RWPE2 (cell line): ENCODE measurements at regions not wholly inside any gene's neighbourhood (a gene's known extent, or its start where the extent isn't known, plus 50 kb on each side); places are given as distances from the start of the nearest gene placed in this dataset.

Experiments used
- ATAC-seq: fragments of 200-7000 bp; cut with Tn5 transposase; 3 replicates; pipeline ENCODE4 v1.9.1; 2021; ENCODE audit warnings: low read depth
- DNase-seq: peaks from one replicate; pipeline ENCODE4 v3.0.0-alpha.2; 2020; ENCODE audit warnings: low spot score
- H3K27ac ChIP-seq: fragments of 450-650 bp; 2 replicates; pipeline ENCODE4 v1.5.1; 2017; ENCODE audit warnings: mild to moderate bottlenecking; ENCODE audit not compliant: poor library complexity, severe bottlenecking
- H3K27me3 ChIP-seq: fragments of 250-450 bp; sonication (Bioruptor Pico); 2 replicates; pipeline ENCODE4 v1.5.1; 2021; ENCODE audit warnings: mild to moderate bottlenecking, moderate library complexity; ENCODE audit not compliant: insufficient read depth, poor library complexity, severe bottlenecking
- H3K36me3 ChIP-seq: fragments of 250-450 bp; sonication (Bioruptor Pico); 2 replicates; pipeline ENCODE4 v1.5.1; 2020; ENCODE audit warnings: low read depth, mild to moderate bottlenecking, moderate library complexity
- H3K4me1 ChIP-seq: fragments of 250-450 bp; sonication (Bioruptor Pico); 2 replicates; pipeline ENCODE4 v1.5.1; 2021; ENCODE audit warnings: mild to moderate bottlenecking, moderate library complexity; ENCODE audit not compliant: insufficient read depth, poor library complexity, severe bottlenecking
- H3K4me3 ChIP-seq: fragments of 250-450 bp; sonication (Bioruptor Pico); 2 replicates; pipeline ENCODE4 v1.5.1; 2021; ENCODE audit warnings: mild to moderate bottlenecking, moderate library complexity; ENCODE audit not compliant: severe bottlenecking
- H3K9me3 ChIP-seq: fragments of 250-450 bp; sonication (Bioruptor Pico); 2 replicates; pipeline ENCODE4 v1.5.1; 2021; ENCODE audit warnings: mild to moderate bottlenecking, moderate library complexity; ENCODE audit not compliant: severe bottlenecking
- CTCF ChIP-seq: fragments of 450-650 bp; IDR thresholded peaks from one replicate; pipeline ENCODE4 v1.5.1; 2017; ENCODE audit warnings: mild to moderate bottlenecking, moderate library complexity; ENCODE audit not compliant: poor library complexity, severe bottlenecking

GRCh38 chr4:110950731-110951130 is 327.9 kb upstream of the PITX2 start:
- ATAC-seq, result no peak
- Histone ChIP-seq H3K27me3 (peaks cover 2% of the 10 kb centered on the region), H3K9me3 (no peaks in the 10 kb centered on the region), H3K27ac (no peak overlapping the region), H3K4me3 (no peak overlapping the region), H3K4me1 (no peaks in the 10 kb centered on the region), H3K36me3 (no peaks in the 10 kb centered on the region)
- no peak for TF ChIP-seq CTCF
- no peak for DNase-seq

- Histone ChIP-seq H3K27ac (no peak overlapping the region), H3K4me3 (no peak overlapping the region), H3K36me3 (no peaks in the 10 kb centered on the region), H3K4me1 (no peaks in the 10 kb centered on the region), H3K9me3 (no peaks in the 10 kb centered on the region), H3K27me3 (peaks cover 2% of the 10 kb centered on the region)
- no peak for TF ChIP-seq CTCF
- DNase-seq (no peak), ATAC-seq (no peak)
Measured at GRCh38 chr4:110953191-110953590, 330.3 kb upstream of the PITX2 start.

GRCh38 chr4:110953898-110954297 is 331.0 kb upstream of the PITX2 start:
- Histone ChIP-seq H3K9me3 (no peaks in the 10 kb centered on the region), H3K27me3 (peaks cover 2% of the 10 kb centered on the region), H3K4me1 (no peaks in the 10 kb centered on the region), H3K27ac (no peak overlapping the region), H3K4me3 (no peak overlapping the region), H3K36me3 (no peaks in the 10 kb centered on the region)
- no peak for TF ChIP-seq CTCF
- DNase-seq, result no peak
- ATAC-seq, result no peak

GRCh38 chr4:110955748-110956147 is 332.9 kb upstream of the PITX2 start:
- H3K4me1 ChIP-seq, result no peaks in the 10 kb centered on the region
- TF ChIP-seq CTCF, result no peak
- H3K27me3 ChIP-seq, result peaks cover 2% of the 10 kb centered on the region

GRCh38 chr4:110959041-110959643 is 336.3 kb upstream of the PITX2 start:
- Histone ChIP-seq H3K4me1 (no peaks in the 10 kb centered on the region), H3K27ac (no peak overlapping the region), H3K36me3 (no peaks in the 10 kb centered on the region), H3K27me3 (no peaks in the 10 kb centered on the region), H3K9me3 (no peaks in the 10 kb centered on the region), H3K4me3 (no peak overlapping the region)
- DNase-seq (no peak), ATAC-seq (no peak)
- peak; percentile 55 for TF ChIP-seq CTCF

More at GRCh38 chr4:110955748-110956147, 332.9 kb upstream of the PITX2 start:
- no peaks in the 10 kb centered on the region for H3K9me3 ChIP-seq
- no peaks in the 10 kb centered on the region for H3K36me3 ChIP-seq
- DNase-seq (no peak), ATAC-seq (no peak)
- H3K4me3 ChIP-seq, result no peak overlapping the region
- H3K27ac ChIP-seq, result no peak overlapping the region
